ENCODE measurements at regions not wholly inside any gene's neighbourhood (a gene's known extent, or its start where the extent isn't known, plus 50 kb on each side); places are given as distances from the start of the nearest gene placed in this dataset.
A peak's percentile ranks its signal among the peaks of the same experiment; 100 is the strongest.
"Not testable (repeated sequence)": the region's sequence is repeated elsewhere in the genome, so short reads cannot be mapped to it uniquely, and the experiment has no call there.

DNA sequence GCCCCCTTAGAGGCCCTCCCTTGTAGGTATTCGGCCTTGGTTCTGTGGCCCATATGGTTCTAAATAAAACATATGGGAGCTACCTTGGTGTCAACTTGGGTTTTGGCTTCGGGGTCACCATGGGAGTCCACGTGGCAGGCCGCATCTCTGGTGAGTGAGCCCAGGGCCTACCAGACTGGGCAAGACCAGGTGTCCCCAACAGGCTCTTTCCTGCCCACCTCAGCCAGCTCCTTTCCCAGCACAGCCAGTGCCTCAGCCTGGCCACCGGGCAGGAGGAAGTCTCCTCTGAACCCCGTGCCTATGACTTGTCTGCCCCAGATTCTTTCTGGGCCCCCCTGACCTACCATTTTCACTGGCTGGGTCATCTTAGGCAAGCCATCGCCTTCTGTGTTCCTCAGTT, 268.8 kb upstream of the TEKT4 start:
- TF ChIP-seq, protein P1, sequence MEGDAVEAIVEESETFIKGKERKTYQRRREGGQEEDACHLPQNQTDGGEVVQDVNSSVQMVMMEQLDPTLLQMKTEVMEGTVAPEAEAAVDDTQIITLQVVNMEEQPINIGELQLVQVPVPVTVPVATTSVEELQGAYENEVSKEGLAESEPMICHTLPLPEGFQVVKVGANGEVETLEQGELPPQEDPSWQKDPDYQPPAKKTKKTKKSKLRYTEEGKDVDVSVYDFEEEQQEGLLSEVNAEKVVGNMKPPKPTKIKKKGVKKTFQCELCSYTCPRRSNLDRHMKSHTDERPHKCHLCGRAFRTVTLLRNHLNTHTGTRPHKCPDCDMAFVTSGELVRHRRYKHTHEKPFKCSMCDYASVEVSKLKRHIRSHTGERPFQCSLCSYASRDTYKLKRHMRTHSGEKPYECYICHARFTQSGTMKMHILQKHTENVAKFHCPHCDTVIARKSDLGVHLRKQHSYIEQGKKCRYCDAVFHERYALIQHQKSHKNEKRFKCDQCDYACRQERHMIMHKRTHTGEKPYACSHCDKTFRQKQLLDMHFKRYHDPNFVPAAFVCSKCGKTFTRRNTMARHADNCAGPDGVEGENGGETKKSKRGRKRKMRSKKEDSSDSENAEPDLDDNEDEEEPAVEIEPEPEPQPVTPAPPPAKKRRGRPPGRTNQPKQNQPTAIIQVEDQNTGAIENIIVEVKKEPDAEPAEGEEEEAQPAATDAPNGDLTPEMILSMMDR (IDR thresholded peaks at IDR 0.05): no peak
- Histone ChIP-seq H3K9me3 (no peaks in the 10 kb centered on the region), H3K4me3 (no peak overlapping the region), H3K4me1 (no peaks in the 10 kb centered on the region), H3K27ac (no peak overlapping the region), H3K27me3 (no peaks in the 10 kb centered on the region), H3K36me3 (no peaks in the 10 kb centered on the region)
- no peak for DNase-seq (ENCODE audit: low spot score)

DNA sequence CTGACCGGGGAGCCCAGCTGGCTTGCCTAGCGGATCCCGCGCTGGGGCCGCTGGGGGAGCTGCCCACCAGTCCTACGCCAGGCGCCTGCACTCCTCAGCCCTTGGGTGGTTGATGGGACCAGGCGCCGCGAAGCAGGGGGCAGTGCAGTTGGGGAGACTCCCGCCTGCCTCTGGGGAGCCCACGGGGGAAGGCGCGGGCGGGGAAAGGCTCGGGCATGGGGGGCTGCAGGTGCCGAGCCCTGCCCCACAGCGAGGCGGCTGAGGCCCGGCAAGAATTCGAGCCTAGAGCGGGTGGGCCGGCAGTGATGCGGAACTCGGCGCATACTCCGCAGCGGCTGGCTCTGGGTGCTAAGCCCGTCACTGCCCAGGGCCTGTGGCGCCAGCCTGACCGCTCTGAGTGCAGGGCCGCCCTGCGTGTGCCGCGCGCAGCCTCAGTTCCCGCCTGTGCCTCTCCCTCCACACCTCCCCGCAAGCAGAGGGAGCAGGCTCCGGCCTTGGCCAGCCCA, 249.1 kb upstream of the TEKT4 start:
- no peak overlapping the region for H3K27ac ChIP-seq
- no peaks in the 10 kb centered on the region for H3K4me1 ChIP-seq
- H3K36me3 ChIP-seq: no peaks in the 10 kb centered on the region
- no peak for DNase-seq (ENCODE audit: low spot score)
- no peaks in the 10 kb centered on the region for H3K27me3 ChIP-seq
- no peaks in the 10 kb centered on the region for H3K9me3 ChIP-seq
- H3K4me3 ChIP-seq: peak overlapping the region in 1 of 2 donors; percentile 28
- TF ChIP-seq, protein P1 (IDR thresholded peaks at IDR 0.05): no peak

DNA sequence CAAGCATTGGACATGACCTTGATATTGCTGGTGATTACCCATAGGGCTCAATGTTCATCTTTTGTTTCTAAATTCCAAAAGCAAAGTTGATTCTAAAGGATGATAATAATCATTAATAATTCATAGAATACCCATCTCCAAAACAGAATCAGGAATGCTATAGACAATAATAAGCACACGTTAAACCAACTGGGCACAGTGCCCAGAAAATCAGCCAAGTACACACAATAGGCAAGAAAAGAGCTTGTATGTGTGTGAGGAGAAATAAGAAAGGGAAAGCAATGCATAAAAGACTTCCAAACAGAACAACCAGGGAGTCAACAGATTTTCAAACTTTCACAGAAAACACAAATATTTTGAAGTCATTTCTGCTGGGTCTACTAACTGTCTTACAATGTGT, 242.3 kb upstream of the TEKT4 start:
- DNase-seq (ENCODE audit: low spot score); H3K36me3 ChIP-seq; H3K27ac ChIP-seq; H3K9me3 ChIP-seq; H3K4me1 ChIP-seq; H3K4me3 ChIP-seq; H3K27me3 ChIP-seq: not testable (repeated sequence)

DNA sequence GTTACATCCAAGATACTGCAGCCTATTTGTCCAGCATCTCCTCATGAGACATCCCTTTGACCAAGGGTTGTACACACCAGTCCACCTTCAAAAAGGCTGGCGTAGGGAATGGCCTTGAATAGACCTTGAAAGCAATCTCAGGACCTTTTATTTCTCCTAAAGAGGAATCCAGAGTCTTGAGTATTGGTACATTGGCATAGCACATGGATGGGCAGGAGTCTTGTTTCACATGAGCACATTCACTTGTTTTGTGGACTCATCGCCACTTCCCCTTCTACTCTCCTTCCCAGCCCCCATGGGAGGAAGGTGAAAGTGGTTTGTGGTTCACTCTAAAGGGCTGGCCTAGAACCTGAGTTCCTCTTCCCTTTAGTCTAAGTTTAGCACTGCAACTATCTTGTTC, 229.8 kb upstream of the TEKT4 start:
- not testable (repeated sequence) for H3K27me3 ChIP-seq; DNase-seq (ENCODE audit: low spot score); H3K27ac ChIP-seq

DNA sequence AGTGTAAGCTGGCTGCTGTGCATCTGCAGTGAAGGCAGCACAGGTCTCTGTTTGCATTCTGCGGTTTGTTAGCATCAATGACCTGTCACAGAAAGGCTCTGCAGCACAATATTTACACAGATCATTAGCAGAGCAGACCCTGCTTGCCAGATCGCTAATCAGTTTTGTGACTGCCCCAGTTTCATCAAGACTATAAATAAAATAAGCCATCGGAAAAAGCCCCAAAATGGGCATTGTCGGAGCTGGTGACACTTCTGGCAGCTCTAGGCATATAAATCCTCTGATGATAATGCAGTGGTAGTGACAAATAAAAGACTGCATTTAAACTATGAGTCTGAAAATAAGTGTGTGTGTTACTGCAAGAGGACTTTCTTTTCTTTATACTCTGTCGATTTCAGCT, 219.1 kb upstream of the TEKT4 start:
- not testable (repeated sequence) for H3K9me3 ChIP-seq; H3K36me3 ChIP-seq; DNase-seq (ENCODE audit: low spot score); H3K4me3 ChIP-seq; H3K4me1 ChIP-seq; H3K27me3 ChIP-seq; H3K27ac ChIP-seq

More for the DNA sequence above, 229.8 kb upstream of the TEKT4 start:
- H3K4me1 ChIP-seq, H3K9me3 ChIP-seq, H3K36me3 ChIP-seq, H3K4me3 ChIP-seq: not testable (repeated sequence)

DNA sequence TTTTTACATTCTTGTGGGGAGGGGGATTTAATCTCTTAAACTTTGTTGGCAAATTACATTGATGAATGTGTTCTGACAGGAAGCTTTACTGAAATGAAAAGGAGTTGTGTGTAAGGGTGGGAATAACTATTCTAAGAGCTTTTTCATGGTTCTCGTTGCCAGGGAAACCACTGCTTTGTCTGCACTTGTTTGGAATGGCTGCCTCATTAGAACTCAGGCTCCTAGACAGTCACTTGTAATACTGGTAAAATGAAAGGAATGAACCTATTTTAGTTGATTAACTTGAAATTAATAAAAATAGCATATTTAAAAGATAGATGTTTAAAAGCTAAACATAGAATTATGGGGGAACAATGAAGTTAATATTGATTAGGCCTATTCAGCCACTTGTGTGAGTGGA, 201.4 kb upstream of the TEKT4 start:
- not testable (repeated sequence) for H3K9me3 ChIP-seq; DNase-seq (ENCODE audit: low spot score); H3K4me1 ChIP-seq; H3K36me3 ChIP-seq; H3K27me3 ChIP-seq; H3K27ac ChIP-seq; H3K4me3 ChIP-seq

DNA sequence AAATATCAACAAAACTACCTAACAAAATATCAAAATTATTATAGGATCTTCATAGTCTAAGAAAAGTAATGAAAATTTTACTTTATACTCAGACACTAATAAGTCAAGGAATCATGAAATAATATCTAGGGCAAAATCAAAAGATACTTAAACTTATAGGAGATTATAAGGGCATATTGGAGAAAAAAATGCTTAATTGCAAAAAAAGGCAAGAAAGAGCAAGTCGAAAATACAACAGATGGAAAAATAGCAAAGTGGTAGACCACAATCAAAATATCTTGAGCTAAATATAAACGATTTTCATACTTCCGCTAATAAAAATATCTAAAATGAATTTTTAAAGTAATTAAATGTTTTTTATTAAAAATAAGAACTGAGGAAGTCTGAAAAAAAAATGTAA, 177.0 kb upstream of the TEKT4 start:
- not testable (repeated sequence) for H3K4me1 ChIP-seq; DNase-seq (ENCODE audit: low spot score); H3K9me3 ChIP-seq; H3K36me3 ChIP-seq; H3K27ac ChIP-seq; H3K27me3 ChIP-seq; H3K4me3 ChIP-seq

DNA sequence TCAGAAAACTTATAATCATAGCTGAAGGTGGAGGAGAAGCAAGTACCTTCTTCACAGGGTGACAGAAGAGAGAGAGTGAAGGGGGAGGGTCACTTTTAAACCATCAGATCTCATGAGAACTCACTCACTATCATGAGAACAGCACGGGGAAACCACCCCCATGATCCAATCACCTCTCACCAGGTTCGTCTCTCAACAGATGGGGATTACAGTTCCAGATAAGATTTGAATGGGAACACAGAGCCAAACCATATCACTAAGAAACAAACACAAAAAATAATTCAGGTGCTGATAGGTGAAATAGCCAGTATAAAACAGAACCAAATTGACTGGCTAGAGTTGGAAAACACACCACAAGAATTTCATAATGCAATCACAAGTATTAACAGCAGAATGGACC, 162.2 kb upstream of the TEKT4 start:
- DNase-seq (ENCODE audit: low spot score); H3K4me1 ChIP-seq: not testable (repeated sequence)

DNA sequence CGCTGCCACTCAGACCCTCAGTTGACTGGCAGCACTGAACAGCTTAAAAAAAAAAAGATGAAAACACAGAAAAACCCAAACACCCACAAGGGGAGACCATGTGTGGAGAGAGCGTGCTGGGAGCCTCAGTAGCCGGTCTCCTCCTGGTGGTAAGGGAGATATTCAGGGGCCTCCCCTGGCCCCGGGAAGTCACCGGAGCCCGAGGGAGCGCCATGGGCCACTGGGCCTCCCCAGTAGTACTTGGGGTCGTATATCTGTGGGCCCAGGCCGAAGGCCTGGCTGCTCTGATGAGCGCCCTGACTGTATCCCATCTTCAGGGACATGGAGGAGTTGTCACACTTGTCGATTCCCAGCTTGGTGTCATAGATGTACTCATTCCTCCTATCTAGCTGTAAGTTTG, 145.7 kb upstream of the TEKT4 start:
- TF ChIP-seq, protein P1 (IDR thresholded peaks at IDR 0.05): no peak
- Histone ChIP-seq H3K27me3 (no peaks in the 10 kb centered on the region), H3K36me3 (no peaks in the 10 kb centered on the region), H3K4me1 (no peaks in the 10 kb centered on the region), H3K9me3 (no peaks in the 10 kb centered on the region), H3K27ac (no peak overlapping the region), H3K4me3 (no peak overlapping the region)
- DNase-seq (ENCODE audit: low spot score): no peak

More for the DNA sequence above, 162.2 kb upstream of the TEKT4 start:
- H3K9me3 ChIP-seq, H3K27ac ChIP-seq, H3K27me3 ChIP-seq, H3K4me3 ChIP-seq, H3K36me3 ChIP-seq: not testable (repeated sequence)

DNA sequence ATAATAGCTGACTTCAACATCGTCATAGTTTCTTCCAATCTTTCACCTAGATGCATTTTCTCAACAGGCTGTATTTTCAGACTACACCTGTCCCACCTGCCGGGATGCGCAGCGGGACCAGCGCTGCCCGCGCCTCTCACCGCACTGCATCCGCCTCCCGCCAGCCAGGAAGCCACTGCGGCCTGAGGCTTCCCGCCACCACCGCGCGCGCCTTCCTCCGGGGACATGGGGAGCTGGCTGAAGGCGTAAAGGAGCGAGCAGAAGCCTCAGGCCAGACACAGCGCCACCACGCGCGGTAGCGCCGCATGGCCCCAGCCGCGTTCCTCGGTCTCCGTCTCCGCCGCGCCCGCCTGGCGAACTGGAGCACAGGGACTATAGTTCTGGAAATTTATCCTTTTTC, 135.7 kb upstream of the TEKT4 start:
- H3K36me3 ChIP-seq; DNase-seq (ENCODE audit: low spot score); H3K4me3 ChIP-seq; H3K27me3 ChIP-seq; H3K9me3 ChIP-seq; H3K4me1 ChIP-seq; H3K27ac ChIP-seq: not testable (repeated sequence)

DNA sequence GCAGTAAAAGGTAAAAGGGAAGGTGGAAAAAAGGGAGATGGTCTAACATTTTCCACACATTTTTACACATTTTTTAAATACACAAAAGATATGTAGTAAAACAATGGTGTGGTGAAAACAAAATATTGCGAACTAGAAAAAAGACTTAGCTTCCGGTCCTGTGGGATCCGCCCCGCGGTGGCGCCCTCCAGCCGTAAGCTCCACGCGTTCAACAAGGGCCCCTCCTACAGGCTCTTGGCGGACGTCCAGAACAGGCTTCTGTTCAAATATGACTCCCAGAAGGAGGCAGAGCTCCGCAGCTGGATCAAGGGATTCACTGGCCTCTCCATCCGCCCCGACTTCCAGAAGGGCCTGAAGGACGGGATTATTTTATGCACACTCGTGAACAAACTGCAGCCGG, 134.1 kb upstream of the TEKT4 start:
- not testable (repeated sequence) for H3K27ac ChIP-seq; H3K36me3 ChIP-seq; DNase-seq (ENCODE audit: low spot score); H3K4me1 ChIP-seq; H3K4me3 ChIP-seq; H3K9me3 ChIP-seq; H3K27me3 ChIP-seq

DNA sequence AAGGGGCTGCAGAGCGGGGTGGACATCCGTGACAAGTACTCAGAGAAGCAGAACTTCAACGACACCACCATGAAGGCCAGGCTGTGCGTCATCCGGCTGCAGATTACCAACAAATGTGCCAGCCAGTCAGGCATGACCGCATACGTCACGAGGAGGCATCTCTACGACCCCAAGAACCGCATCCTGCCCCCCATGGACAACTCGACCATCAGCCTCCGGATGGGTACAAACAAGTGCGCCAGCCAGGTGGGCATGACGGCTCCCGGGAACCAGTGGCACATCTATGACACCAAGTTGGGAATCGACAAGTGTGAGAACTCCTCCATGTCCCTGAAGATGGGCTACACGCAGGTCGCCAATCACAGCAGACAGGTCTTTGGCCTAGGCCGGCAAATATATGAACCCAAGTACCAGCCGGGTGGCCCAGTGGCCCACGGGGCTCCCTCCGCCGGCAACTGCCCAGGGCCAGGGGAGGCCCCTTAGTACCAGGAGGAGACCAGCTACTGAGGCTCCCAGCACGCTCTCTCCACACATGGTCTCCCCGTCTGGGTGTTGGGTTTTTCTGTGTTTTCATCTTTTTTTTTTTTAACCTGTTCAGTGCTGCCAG, 133.4 kb upstream of the TEKT4 start:
- DNase-seq (ENCODE audit: low spot score); H3K36me3 ChIP-seq; H3K27me3 ChIP-seq; H3K27ac ChIP-seq; H3K4me1 ChIP-seq; H3K9me3 ChIP-seq; H3K4me3 ChIP-seq: not testable (repeated sequence)

Data from right atrium auricular region (tissue), 2 donors.